NCI-H82 (cell line): ENCODE measurements at regions not wholly inside any gene's neighbourhood (a gene's known extent, or its start where the extent isn't known, plus 50 kb on each side); places are given as distances from the start of the nearest gene placed in this dataset.
A peak's percentile ranks its signal among the peaks of the same experiment; 100 is the strongest.
"Not testable (repeated sequence)": the region's sequence is repeated elsewhere in the genome, so short reads cannot be mapped to it uniquely, and the experiment has no call there.

Source experiments
- DNase-seq: peaks from one replicate; lab custom pipeline; 2025; lab: John Stamatoyannopoulos, UW

DNA sequence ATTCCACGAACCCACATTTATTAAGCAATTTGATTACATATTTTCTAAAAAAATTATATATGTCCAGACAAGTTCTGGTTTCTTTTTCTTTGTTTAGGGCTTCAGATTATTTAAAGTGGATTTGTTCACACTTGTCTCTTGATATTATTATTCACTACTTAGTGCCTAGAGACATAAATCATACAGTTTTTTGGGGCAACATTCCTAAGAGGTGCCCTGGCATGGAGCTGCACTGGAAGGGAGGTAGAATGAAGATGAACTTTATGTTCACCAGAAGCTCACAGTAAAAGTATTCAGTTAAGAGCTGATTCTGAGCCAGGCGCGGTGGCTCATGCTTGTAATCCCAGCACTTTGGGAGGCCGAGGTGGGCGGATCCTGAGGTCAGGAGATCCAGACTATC is 762.7 kb upstream of the TMEFF2 start:
- DNase-seq = no peak

- no peak for DNase-seq
Measured at GRCh38 chr2:192953116-192953515, 758.4 kb upstream of the TMEFF2 start.

DNA sequence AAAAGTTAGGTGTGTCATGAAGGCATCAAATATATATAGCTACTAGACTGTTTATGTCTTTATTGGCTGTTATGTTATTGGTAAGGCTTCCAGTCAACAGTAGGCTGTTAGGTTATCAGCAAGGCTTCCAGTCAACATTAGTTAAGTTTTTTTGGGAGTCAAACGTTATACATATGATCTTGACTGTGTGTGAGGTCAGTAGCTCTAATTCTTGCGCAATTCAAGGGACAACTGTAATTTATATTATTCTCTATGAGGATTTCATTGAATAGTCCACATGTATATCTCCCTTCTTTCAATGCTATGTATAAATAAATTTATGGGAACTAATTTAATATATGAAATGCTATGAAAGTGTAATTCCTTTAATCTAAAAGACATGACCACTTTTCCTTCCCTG is 757.5 kb upstream of the TMEFF2 start:
- no peak for DNase-seq

- DNase-seq = no peak
Measured at GRCh38 chr2:192948316-192948715, 753.6 kb upstream of the TMEFF2 start.

GRCh38 chr2:192947352-192947751 is 752.6 kb upstream of the TMEFF2 start:
- DNase-seq = no peak

GRCh38 chr2:192940767-192941166 is 746.0 kb upstream of the TMEFF2 start:
- DNase-seq = no peak

- DNase-seq = no peak
Measured at GRCh38 chr2:192932376-192932775, 737.6 kb upstream of the TMEFF2 start.

GRCh38 chr2:192921631-192922030 is 726.9 kb upstream of the TMEFF2 start:
- not testable (repeated sequence) for DNase-seq

- no peak for DNase-seq
Measured at GRCh38 chr2:192901446-192901845, 706.7 kb upstream of the TMEFF2 start.

- DNase-seq = no peak
Measured at GRCh38 chr2:192899466-192899865, 704.7 kb upstream of the TMEFF2 start.

- DNase-seq = not testable (repeated sequence)
Measured at GRCh38 chr2:192893976-192894375, 699.2 kb upstream of the TMEFF2 start.

DNA sequence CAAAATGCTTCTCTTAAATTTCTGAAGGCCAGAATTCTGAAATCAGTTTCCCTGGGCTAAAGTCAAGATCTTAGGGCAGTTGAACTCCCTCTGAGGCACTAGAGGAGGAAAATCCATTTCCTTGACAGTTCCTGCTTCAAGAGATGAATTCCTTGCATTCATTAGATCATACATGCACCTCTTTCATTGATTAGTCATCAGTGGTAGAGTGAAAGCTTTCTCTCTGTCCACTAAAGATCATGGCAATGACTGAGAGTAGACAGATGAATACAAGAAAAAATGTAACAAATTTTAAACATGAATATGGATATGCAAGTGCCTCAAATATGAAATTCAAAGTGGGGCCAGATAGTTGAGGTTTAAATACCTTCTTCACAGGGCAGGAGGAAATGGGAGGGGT is 693.4 kb upstream of the TMEFF2 start:
- no peak for DNase-seq

DNA sequence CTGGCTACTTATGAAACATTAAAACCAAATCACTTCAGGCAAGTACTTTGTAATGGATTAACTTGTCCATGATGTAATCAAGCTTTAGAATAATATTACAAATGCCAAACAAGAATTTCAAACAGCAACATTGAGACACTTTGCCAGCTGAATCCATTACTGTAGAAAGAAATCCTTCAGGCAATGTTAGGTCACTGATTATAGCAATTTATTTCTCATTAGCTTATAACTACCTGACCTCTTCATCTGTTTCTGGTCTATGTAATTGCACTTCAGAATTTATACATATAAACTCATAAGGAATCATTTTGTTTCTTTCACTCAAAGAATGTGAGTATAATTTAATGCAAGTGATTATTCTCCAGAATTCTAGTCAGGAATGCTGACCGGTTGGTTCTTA is 692.6 kb upstream of the TMEFF2 start:
- DNase-seq = peak; percentile 61

GRCh38 chr2:192886636-192887035 is 691.9 kb upstream of the TMEFF2 start:
- no peak for DNase-seq

DNA sequence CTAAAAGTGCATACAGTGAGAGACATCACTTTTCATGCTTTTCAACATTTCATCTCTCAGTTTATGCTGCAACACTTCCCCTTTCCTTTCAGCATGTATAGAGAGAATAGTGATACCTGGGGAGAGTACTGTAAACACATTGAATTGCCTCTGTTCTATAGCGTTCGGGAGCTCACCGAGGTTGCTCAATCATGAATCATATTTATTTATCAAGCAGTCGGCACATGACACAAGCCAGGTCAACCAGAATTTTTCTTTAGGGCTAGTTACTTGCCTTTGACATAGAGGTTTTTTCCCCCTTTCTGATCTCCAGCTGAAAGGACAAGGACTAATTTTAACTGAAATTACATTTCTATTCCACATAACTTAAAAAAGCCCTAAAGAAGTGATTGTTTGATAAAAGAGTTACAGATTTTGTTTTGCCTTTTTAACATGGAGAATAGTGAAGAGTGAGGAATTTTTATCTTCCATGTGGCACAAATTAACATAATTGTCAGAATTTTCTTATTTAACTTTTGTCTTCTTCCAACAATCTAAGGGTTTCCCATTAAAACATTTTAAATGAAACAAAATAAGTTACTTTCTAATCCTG is 690.9 kb upstream of the TMEFF2 start:
- DNase-seq = no peak

DNA sequence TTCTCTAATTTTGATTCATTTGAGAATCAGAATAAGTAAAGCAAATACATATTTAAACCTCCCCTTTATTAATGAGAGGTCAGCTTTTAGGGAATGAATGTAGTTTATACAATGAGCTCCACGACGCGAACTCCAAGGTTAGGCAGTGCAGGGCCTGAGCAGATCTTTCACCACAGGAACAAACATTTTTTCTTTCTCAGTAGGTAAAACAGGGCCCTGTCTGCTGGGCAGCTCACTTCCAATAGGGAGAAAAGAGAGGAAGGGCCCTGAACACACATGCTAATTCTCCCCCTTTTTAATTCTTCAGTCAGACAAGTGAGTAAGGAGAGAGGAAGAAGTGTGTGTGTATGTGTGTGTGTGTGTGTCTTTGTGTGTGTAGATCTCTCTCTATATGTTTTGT is 682.4 kb upstream of the TMEFF2 start:
- no peak for DNase-seq

- no peak for DNase-seq
Measured at GRCh38 chr2:192876698-192877097, 682.0 kb upstream of the TMEFF2 start.

GRCh38 chr2:192854706-192855105 is 660.0 kb upstream of the TMEFF2 start:
- DNase-seq = peak; percentile 39

DNA sequence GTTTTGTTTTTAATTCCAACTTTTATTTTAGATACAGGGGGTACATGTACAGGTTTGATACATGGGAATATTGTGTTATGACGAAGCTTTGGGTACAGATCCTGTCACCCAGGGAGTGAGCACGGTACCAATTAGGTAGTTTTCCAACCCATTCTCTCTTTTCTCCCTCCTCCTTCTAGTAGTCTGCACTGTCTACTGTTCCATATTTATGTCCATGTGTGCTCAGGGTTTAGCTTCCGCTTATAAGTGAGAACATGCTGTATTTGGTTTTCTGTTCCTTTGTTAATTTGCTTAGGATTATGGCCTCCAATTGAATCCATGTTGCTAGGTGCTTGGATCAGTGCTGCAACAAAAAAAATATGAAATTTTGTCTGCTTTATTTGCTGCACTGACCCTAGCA is 659.3 kb upstream of the TMEFF2 start:
- DNase-seq = no peak

DNA sequence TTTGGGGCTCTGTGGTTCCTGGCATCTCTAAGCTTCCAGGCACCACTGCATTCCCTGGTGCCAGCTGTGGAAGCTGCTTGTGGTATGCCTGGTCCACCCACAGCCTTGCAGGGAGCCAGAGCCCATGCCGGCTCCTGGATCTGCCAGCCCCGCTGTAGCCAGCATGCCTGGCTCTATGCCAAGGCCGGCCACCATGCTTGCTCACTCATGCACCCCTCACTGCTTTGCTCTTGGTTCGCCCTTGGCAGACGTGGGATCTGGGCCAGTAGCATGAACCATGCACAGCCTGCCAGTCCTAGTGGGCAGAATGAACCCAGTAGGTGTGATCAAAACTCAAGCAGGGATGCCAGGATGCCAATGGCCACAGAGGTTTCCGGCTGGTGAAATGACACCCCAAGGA is 634.2 kb upstream of the TMEFF2 start:
- DNase-seq = no peak

DNA sequence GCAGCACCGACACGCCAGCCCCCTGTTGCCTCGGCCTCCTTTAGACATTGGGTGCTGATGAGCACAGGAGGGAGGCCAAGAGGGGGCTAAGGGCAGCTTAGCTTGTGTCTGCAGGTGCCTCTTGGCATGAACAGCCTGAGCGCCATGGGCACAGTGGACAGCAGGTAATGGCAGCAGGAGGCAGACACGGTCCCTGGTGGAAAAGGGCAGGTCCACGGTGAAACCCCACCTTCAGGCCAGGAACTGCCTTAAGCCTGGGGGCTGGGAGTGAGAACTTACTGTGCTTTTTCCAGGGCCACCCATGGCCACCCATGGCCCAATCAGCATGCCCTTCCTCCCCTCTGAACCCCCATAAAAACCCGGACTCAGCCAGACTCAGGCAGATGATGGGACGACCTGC is 633.4 kb upstream of the TMEFF2 start:
- DNase-seq = no peak

GRCh38 chr2:192827735-192828134 is 633.0 kb upstream of the TMEFF2 start:
- no peak for DNase-seq

GRCh38 chr2:192814376-192814775 is 619.6 kb upstream of the TMEFF2 start:
- DNase-seq = no peak

DNA sequence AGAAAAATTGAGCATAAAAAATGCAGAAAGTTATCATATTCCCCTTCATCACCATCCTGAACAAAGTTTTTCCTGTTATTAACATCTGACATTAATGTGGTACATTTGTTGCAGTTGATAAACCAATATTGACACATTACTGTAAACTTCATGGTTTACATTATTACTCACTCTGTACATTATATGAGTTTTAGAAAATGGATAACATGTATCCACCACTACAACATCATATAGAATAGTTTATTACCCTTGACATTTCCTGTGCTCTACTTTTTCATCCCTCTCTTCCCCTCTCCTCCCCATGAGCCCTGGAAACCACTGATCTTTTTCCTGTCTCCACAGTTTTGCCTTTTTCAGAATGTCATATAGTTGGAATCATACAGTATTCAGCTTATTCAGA is 618.6 kb upstream of the TMEFF2 start:
- no peak for DNase-seq

DNA sequence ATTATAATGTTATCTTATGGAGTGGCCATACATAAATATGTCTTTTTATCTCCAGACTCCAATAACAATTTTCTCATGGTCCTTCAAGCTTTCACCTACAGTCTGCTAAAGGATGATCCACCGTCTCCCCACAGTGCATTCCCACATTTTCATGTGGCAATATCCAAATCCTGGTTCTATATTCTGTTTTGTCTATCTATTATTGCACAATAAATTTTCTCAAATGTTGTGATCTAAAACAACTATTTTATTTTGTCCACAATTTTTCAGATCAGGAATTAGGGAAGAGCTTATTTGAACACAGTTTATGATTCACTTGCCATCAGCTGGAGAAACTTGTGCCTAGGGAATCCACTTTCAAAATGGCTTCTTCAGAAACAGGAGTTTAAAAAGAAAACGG is 614.4 kb upstream of the TMEFF2 start:
- DNase-seq = no peak
